ENCODE measurements at regions not wholly inside any gene's neighbourhood (a gene's known extent, or its start where the extent isn't known, plus 50 kb on each side); places are given as distances from the start of the nearest gene placed in this dataset.
"Not testable (repeated sequence)": the region's sequence is repeated elsewhere in the genome, so short reads cannot be mapped to it uniquely, and the experiment has no call there.

GRCh38 chr11:116057000-116057399 lies 552.8 kb upstream of the CADM1 start:
- no peak for DNase-seq

GRCh38 chr11:116055064-116055463 lies 550.8 kb upstream of the CADM1 start:
- DNase-seq, result no peak

DNA sequence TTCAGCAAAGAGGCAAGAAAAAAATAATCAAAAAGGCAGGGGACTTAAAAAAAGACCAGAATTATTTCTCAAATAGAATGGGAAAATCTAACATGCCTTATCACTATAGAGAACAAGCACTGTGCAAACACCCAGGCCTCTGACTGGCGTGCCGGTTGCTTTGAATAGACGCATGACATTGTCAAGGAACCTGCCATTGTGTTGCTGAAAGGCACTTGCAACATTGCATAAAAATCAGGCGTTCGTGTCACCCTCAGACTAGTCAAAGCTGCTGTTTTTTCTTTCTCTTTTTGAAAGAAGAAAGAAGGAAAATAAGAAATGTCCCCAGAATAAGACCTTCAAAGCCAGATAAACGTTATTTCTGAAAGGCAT lies 549.3 kb upstream of the CADM1 start:
- DNase-seq, result no peak

DNA sequence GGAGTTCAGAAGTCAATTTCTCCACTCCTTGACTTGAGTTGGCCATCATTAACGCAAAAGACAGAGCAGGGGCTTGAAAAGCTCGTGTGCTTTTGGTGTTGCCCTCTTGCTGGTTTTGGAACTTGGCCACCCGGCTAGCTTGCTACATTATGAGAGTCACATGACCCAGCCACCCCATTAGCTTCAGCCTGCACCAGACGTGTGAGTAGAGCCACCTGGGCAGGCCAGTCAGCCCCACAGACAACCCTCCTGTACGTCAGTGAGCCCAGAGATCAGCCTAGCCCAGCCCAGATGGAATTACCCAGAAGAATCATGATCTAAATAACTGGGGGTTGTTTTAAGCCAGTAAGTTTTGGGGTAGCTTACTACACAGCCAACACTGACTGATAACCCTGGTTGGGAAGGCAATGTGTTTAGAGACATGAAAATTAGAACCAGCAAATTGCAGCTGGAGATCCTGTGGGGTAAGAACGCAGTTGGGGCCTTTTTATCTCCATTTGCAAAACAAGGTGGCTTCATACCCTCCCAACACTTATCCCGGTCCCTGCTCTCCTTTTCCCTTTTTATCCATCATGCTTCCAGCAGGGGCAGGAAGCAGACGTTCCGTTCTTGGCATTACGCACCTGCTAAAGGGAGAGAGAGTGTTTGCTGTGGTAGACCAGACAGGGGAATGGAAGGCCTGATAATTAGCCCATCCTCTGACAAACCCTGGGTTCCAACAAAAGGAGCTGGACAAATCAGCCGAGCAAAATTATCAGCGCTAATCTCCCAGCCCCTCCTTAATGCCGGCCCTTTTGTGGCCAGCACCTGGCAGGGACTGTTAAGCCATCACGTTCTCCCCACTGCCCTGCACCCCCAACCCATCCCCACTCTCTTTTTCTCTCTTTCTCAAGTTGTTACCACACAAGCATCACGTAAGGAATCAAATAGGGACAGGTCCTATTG lies 548.7 kb upstream of the CADM1 start:
- no peak for DNase-seq

DNA sequence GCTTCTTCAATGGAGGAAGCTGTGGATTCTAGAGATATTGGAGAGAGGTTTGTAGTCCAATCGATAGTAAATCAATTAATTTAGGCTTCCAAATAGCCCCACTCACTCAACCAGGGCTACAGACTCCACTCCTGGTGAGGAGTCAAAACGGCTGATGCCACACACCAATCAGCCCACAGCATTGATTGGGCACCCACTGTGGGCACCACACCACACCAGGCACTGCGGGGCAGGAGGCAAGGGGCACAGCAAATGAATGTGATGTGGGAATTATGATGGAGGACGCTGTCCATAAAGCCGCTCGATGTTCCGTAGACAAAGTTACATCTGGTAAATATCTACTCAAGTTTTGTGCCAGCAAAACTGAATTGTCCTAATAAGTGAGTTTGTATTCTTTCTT lies 547.3 kb upstream of the CADM1 start:
- no peak for DNase-seq

- DNase-seq, result no peak
These were observed 545.2 kb upstream of the CADM1 start for GRCh38 chr11:116049383-116049782.

- DNase-seq, result no peak
These were observed 541.9 kb upstream of the CADM1 start for GRCh38 chr11:116046127-116046526.

GRCh38 chr11:116044941-116045340 lies 540.7 kb upstream of the CADM1 start:
- DNase-seq, result no peak

DNA sequence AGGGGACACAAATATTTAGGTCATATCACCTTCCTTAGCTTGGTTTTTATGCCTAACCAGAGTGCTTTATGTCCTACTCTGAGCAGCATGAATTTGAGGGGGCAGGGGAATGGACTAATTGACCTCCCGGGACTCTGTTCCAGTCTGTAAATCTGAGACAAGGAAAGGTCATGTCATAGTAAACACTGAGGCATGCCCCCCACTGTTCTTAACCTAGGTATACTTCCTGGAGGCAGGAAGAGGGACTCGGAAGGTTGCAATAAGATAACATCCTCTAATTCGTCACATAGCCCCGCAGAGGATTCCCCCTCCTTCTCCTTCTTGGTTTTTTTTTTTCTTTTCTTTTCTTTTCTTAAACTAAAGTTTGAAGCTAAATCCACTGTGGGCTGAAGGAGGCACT lies 540.3 kb upstream of the CADM1 start:
- no peak for DNase-seq

DNA sequence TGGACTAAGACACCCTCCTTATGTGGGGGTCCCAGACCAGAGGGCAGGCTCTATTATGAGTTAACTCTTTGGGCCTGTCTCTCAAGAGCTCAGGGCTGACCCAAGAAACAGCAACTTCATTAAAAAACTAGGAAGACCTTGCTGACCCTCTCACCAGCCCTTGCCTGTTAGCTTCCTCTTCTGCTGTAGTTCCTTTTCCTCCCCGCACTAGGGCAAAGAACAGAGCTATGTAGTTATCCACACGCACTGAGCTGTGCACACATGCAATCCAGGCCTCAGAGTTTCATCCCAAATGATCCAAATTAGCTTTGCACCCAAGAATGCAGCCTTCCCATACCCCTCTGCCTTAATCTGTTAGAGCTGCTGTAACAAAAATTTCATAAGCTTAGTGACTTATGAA lies 539.6 kb upstream of the CADM1 start:
- no peak for DNase-seq

GRCh38 chr11:116043059-116043458 lies 538.8 kb upstream of the CADM1 start:
- DNase-seq, result not testable (repeated sequence)

DNA sequence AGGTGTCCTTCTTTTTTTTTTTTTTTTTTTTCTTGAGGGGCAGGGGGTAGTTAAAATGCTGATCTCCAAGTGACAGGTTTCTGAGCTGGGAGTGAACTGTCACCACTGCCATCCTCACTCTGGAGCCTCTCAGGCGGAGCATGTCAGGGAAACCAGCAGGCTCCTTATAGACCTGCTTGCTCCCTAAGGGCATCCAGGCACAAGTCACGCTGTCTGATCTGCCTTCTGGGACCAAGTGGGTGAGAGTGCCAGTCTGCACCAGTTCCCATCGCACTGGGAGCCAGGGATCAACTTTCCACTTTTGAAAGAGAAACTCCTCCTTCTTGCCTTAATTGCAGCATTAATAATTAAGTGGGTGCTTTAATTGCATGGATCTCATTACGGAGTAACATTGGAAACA lies 537.9 kb upstream of the CADM1 start:
- DNase-seq, result no peak

DNA sequence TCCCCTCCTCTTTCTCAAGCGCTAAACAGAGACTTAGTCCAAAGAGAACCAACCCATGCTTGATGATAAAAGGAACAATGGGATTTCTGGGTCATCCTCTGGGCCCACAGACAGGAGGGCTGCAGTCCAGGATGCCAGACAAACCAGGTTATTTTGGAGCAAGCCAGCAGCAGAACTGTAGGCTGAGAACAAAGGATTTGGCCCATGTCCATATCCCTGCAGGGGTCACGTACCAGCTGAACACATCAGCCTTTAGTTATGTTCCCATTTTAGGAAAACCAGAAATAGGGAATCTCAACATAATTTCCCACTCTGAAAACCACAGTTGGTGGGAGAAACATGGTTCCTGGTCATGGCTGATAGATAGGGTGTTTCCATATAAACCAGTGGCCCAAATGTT lies 533.6 kb upstream of the CADM1 start:
- no peak for DNase-seq

- DNase-seq, result no peak
These were observed 531.8 kb upstream of the CADM1 start for GRCh38 chr11:116035977-116036376.

DNA sequence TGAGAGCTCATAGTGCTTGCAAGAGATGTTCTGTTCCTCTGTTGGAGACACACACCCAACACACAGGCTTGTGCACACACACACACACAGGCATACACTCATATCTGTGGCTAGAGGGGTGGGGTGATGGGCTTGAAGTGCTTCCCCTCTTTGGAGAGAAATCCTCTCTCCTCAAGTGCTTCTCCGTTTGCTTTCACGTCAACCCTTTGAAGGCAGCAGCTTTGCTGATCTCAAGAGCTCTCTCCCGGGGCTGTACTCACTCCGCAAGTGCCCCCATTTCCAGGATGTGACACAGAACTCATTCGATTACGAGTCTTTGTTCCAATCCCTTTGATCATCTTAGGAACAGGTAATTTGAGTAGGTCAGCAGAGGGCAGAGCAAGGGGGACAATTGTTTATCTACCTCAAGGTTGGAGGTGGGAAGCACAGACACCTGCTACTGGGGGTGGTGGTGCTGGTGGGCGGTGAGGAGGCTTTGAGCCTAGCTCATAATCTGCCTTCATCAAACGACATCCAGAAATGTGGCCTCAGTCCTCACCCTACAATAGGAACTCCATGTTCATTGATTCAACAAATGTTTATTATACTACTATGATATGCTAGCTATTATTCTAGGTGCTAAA lies 529.8 kb upstream of the CADM1 start:
- no peak for DNase-seq

DNA sequence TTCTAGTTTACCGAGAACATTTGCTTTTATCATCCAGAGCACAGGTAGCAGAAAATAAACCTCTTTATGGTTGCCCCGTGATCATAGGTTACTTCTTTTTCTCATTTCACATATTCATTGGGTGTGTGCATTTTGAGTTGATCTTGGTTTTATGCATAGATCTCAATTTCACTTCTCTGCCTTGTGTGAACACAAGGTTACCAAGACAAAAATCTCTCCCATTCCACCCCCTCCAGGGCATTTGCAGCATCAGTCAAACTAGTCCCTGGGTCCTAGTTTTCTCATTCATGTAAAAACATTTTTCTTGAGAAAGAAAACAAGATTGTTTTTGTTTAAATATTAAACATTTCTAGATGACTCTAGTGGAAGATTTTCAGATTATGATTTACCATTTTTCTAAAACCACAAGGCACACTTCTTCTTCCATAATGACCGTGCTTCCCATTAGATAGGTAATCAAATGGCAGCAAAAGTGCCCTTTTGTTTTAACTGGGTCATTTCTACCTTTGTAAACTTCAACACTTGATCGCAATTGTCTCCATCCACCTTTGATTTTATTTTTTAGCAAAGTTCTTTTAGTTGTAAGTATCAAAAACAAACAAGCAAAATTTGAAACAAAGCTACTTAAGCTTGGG lies 526.6 kb upstream of the CADM1 start:
- DNase-seq, result no peak

- not testable (repeated sequence) for DNase-seq
These were observed 524.3 kb upstream of the CADM1 start for GRCh38 chr11:116028506-116028905.

GRCh38 chr11:115999437-115999836 lies 495.2 kb upstream of the CADM1 start:
- no peak for DNase-seq

DNA sequence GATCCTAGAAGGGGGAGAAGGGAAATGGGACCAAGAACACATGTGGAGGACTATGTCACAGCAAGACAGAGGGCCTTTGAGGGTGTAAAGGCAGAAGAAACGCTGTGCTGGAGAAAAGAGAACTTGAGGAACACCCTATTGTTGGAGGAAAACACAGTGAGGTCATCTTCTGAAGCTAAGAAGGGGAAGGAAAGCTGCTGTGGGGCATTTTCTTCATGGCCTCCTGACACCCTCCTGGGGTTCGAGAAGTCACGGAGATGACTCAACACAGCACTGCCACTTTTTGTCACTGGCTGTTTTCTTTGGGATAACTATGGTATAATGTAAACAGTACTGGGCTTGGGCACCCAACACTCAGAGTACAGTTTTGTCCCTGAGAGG lies 492.6 kb upstream of the CADM1 start:
- no peak for DNase-seq

- no peak for DNase-seq
These were observed 492.1 kb upstream of the CADM1 start for GRCh38 chr11:115996125-115996807.

DNA sequence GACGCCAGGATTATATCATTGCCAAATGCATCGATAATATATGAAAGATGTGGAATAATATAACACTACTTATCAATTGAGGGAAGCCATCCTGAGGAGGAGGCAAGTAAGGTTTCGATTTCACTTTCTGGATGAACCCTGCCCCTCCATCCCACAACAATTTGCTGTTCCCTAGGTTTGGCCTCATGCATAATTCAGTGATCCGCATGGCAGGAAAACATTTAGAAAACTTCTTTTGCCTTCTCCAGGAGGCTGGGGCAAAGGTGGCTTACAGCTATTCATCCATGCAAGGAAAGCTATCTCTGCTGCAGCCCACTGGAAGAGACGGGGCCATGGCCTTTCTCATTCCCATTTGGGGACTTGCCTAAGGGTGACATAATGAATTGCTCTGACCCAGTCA lies 489.4 kb upstream of the CADM1 start:
- DNase-seq, result no peak

- no peak for DNase-seq
These were observed 485.8 kb upstream of the CADM1 start for GRCh38 chr11:115990004-115990447.

- no peak for DNase-seq
These were observed 481.7 kb upstream of the CADM1 start for GRCh38 chr11:115985896-115986295.

Data from right hindlimb (tissue), 1 donor.